Chondrocyte (in vitro differentiated cells): ENCODE measurements at regions not wholly inside any gene's neighbourhood (a gene's known extent, or its start where the extent isn't known, plus 50 kb on each side); places are given as distances from the start of the nearest gene placed in this dataset.

ENCODE experiments used
- DNase-seq: peaks from one replicate; pipeline ENCODE4 v3.0.0; 2021; ENCODE audit warnings: mixed read lengths, low spot score
- H3K27ac Mint-ChIP-seq: one replicate; pipeline ENCODE4 v1.8.0; 2021; ENCODE audit warnings: mild to moderate bottlenecking, moderate library complexity, mixed read lengths; ENCODE audit not compliant: unreplicated experiment
- H3K27me3 Mint-ChIP-seq: 2 replicates; pipeline ENCODE4 v1.8.0; 2021; ENCODE audit warnings: low read depth, mixed read lengths
- H3K36me3 Mint-ChIP-seq: 2 replicates; pipeline ENCODE4 v1.8.0; 2021; ENCODE audit warnings: low read depth, mixed read lengths
- H3K4me1 Mint-ChIP-seq: 2 replicates; pipeline ENCODE4 v1.8.0; 2021; ENCODE audit warnings: low read depth, mild to moderate bottlenecking, mixed read lengths
- H3K4me3 Mint-ChIP-seq: one replicate; pipeline ENCODE4 v1.8.0; 2021; ENCODE audit warnings: mild to moderate bottlenecking, moderate library complexity, mixed read lengths; ENCODE audit not compliant: unreplicated experiment
- H3K9me3 Mint-ChIP-seq: 2 replicates; pipeline ENCODE4 v1.8.0; 2021; ENCODE audit warnings: low read depth, mixed read lengths
- TF ChIP-seq, protein P1 (sequence below): fragments of 200-600 bp; sonication (generic); IDR thresholded peaks from 2 replicates; pipeline ENCODE4 v1.5.0; 2021; ENCODE audit warnings: antibody characterized with exemption, mild to moderate bottlenecking, moderate library complexity

DNA sequence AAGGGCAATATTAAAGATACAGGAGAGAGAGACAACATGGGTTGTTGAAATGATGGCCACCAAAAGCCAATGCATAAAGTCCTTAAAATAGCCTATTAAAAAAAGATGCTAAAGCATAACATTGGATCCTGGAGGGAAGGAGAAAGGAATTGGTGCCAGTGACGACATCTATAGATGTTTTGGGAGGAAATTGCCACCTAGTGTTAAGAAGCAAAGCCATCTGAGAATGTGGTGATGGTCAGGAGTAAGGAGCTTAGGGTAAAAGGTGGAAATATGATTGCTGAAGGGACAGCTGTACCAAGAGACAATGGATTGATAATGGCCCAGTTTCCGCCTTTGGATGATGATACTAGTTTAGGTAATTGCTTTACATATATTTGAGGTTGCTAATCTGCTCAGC, 85.1 kb downstream of the TMEM30B start:
- peaks cover 54% of the 10 kb centered on the region for H3K4me1 Mint-ChIP-seq
- TF ChIP-seq, protein P1, sequence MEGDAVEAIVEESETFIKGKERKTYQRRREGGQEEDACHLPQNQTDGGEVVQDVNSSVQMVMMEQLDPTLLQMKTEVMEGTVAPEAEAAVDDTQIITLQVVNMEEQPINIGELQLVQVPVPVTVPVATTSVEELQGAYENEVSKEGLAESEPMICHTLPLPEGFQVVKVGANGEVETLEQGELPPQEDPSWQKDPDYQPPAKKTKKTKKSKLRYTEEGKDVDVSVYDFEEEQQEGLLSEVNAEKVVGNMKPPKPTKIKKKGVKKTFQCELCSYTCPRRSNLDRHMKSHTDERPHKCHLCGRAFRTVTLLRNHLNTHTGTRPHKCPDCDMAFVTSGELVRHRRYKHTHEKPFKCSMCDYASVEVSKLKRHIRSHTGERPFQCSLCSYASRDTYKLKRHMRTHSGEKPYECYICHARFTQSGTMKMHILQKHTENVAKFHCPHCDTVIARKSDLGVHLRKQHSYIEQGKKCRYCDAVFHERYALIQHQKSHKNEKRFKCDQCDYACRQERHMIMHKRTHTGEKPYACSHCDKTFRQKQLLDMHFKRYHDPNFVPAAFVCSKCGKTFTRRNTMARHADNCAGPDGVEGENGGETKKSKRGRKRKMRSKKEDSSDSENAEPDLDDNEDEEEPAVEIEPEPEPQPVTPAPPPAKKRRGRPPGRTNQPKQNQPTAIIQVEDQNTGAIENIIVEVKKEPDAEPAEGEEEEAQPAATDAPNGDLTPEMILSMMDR = peak; percentile 37
- DNase-seq = no peak
- no peak overlapping the region for H3K27ac Mint-ChIP-seq
- H3K9me3 Mint-ChIP-seq = peaks cover 6% of the 10 kb centered on the region
- H3K4me3 Mint-ChIP-seq = no peak overlapping the region
- H3K36me3 Mint-ChIP-seq = peaks cover 2% of the 10 kb centered on the region
- H3K27me3 Mint-ChIP-seq = no peaks in the 10 kb centered on the region

DNA sequence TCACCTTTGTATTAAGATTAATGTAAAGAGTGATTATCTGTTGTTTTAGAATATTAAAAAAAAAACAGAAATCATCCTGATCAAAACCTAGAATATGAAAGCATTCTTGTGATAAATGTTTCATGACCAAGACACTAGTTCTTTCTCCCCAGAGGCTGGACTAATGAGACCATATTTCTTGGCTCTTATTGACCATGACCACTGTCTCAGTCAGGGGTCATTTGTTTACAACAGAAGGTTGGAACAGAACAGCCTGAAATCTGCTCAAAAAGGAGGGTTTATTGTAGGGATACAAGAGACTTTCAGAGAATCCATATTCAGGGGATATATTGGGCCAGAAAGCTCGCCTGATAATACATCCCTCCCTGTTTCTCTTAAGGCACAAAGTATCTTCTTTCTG, 87.7 kb downstream of the TMEM30B start:
- H3K4me3 Mint-ChIP-seq = no peak overlapping the region
- peaks cover 2% of the 10 kb centered on the region for H3K36me3 Mint-ChIP-seq
- H3K4me1 Mint-ChIP-seq = peaks cover 60% of the 10 kb centered on the region
- TF ChIP-seq, protein P1 = no peak
- DNase-seq = no peak
- H3K27ac Mint-ChIP-seq = no peak overlapping the region
- no peaks in the 10 kb centered on the region for H3K27me3 Mint-ChIP-seq
- H3K9me3 Mint-ChIP-seq = peaks cover 6% of the 10 kb centered on the region

DNA sequence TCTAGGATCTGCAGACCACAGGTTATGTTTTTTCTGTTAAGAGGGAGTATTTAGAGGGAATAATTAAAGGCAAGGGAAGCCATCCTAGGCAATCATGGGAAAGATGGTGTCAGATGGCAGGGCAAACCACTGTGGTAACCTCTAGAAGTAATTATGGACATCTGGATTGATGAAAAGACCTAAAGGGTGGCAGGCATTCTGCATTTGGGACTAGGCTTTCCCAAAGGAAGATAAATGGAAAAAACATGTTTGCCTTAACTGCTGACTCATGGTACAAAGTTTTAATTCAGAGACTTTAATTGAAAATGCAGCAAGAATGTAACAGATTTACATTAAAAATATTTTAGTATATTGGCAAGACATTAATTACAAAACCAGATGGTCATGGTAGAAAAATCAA, 88.1 kb downstream of the TMEM30B start:
- Mint-ChIP-seq H3K27me3 (no peaks in the 10 kb centered on the region), H3K27ac (no peak overlapping the region), H3K9me3 (peaks cover 6% of the 10 kb centered on the region), H3K4me1 (peaks cover 57% of the 10 kb centered on the region), H3K36me3 (peaks cover 2% of the 10 kb centered on the region), H3K4me3 (no peak overlapping the region)
- DNase-seq = no peak
- TF ChIP-seq, protein P1 = no peak

DNA sequence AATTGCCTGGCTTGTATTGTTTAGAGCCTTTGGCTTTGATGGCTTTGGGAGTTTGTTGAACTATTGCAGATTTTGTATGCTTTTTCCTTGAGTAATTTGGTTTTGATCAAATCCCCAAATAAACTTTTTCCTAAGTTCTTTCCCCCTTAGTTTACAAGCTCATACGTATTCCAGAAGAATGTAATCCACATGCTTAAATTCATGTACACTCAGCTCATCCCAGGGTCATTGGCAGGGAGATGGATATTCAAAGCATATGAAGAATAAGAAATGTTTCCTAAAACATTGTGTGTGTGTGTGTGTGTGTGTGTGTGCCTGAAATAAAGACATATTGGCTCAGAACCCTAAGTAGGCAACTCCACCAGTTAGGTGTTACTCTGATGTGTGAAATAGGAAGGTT, 89.4 kb downstream of the TMEM30B start:
- Mint-ChIP-seq H3K9me3 (peaks cover 6% of the 10 kb centered on the region), H3K27me3 (no peaks in the 10 kb centered on the region), H3K4me3 (no peak overlapping the region), H3K36me3 (peaks cover 2% of the 10 kb centered on the region), H3K27ac (no peak overlapping the region), H3K4me1 (peaks cover 70% of the 10 kb centered on the region)
- TF ChIP-seq, protein P1 = no peak
- DNase-seq = no peak

DNA sequence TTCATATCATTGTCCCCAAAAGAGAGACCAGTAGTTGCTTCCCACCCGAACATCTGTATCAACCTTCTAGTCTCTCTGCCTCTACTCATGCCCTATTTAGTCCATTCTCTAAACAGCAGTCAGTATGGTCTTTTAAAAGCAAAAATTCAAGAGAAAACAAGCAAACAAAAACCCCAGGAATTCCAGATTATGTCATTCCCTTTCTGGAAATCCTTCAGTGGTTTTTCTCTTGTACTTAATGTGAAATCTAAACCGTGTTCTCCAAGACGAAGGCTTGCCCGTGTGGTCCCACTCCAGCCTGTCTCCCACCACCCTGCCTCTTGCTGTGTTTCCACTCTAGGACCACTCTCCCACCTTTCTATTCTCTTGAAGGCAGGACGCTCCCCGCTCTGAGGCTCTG, 90.8 kb downstream of the TMEM30B start:
- DNase-seq = no peak
- peaks cover 79% of the 10 kb centered on the region for H3K4me1 Mint-ChIP-seq
- TF ChIP-seq, protein P1 = no peak
- no peak overlapping the region for H3K4me3 Mint-ChIP-seq
- no peaks in the 10 kb centered on the region for H3K36me3 Mint-ChIP-seq
- peaks cover 4% of the 10 kb centered on the region for H3K9me3 Mint-ChIP-seq
- H3K27ac Mint-ChIP-seq = peak overlapping the region; percentile 85
- H3K27me3 Mint-ChIP-seq = no peaks in the 10 kb centered on the region
